A549 (cell line): ENCODE measurements at regions not wholly inside any gene's neighbourhood (a gene's known extent, or its start where the extent isn't known, plus 50 kb on each side); places are given as distances from the start of the nearest gene placed in this dataset.

Experiments used
- CBX2 ChIP-seq: fragments of 200-600 bp; sonication (generic); IDR thresholded peaks from 2 replicates; pipeline ENCODE4 v1.6.1; 2016; ENCODE audit warnings: low read depth, mild to moderate bottlenecking, borderline replicate concordance
- CHD4 ChIP-seq: fragments of 200-600 bp; sonication (generic); IDR thresholded peaks from 2 replicates; pipeline ENCODE4 v1.6.1; 2016; ENCODE audit warnings: antibody characterized with exemption, mild to moderate bottlenecking, borderline replicate concordance
- E2F6 ChIP-seq: IDR thresholded peaks from 2 replicates; pipeline ENCODE4 v1.6.1; 2012; ENCODE audit warnings: low read depth, borderline replicate concordance
- EP300 ChIP-seq, 2 experiments: fragments of >200 bp; sonication (Bioruptor Twin); formaldehyde crosslinking; IDR thresholded peaks; 2 replicates in 1 of 2; 3 replicates in 1 of 2; pipeline ENCODE4 v1.6.1; 2016 to 2017
- HMGXB4 ChIP-seq: fragments of 250-450 bp; sonication (Bioruptor Pico); IDR thresholded peaks from 2 replicates; pipeline ENCODE4 v1.5.0; 2021; ENCODE audit warnings: mild to moderate bottlenecking, moderate library complexity, borderline replicate concordance
- KDM1A ChIP-seq: fragments of 200-600 bp; sonication (generic); IDR thresholded peaks from 2 replicates; pipeline ENCODE4 v1.6.1; 2016; ENCODE audit warnings: low read depth, mild to moderate bottlenecking
- POLR2A ChIP-seq: IDR thresholded peaks from 2 replicates; pipeline ENCODE4 v1.6.1; 2012; ENCODE audit warnings: mild to moderate bottlenecking, low read length
- SMC3 ChIP-seq: fragments of >200 bp; sonication (Bioruptor Twin); formaldehyde crosslinking; IDR thresholded peaks from 3 replicates; pipeline ENCODE4 v1.6.1; 2018; ENCODE audit warnings: inconsistent platforms
- TF ChIP-seq, protein P1 (sequence below): fragments of >200 bp; sonication (Bioruptor Twin); formaldehyde crosslinking; IDR thresholded peaks from 3 replicates; pipeline ENCODE4 v1.5.1; 2016

- TF ChIP-seq POLR2A (no peak), EP300 (IDR thresholded peaks at IDR 0.05) (no peak), CBX2 (no peak), KDM1A (no peak), HMGXB4 (no peak), E2F6 (no peak), CHD4 (no peak), SMC3 (no peak)
- TF ChIP-seq, protein P1, sequence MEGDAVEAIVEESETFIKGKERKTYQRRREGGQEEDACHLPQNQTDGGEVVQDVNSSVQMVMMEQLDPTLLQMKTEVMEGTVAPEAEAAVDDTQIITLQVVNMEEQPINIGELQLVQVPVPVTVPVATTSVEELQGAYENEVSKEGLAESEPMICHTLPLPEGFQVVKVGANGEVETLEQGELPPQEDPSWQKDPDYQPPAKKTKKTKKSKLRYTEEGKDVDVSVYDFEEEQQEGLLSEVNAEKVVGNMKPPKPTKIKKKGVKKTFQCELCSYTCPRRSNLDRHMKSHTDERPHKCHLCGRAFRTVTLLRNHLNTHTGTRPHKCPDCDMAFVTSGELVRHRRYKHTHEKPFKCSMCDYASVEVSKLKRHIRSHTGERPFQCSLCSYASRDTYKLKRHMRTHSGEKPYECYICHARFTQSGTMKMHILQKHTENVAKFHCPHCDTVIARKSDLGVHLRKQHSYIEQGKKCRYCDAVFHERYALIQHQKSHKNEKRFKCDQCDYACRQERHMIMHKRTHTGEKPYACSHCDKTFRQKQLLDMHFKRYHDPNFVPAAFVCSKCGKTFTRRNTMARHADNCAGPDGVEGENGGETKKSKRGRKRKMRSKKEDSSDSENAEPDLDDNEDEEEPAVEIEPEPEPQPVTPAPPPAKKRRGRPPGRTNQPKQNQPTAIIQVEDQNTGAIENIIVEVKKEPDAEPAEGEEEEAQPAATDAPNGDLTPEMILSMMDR = no peak
Observed at GRCh38 chrY:8041238-8041637, 1129.7 kb upstream of the AMELY start.
